PC-3 (cell line): ENCODE measurements at regions not wholly inside any gene's neighbourhood (a gene's known extent, or its start where the extent isn't known, plus 50 kb on each side); places are given as distances from the start of the nearest gene placed in this dataset.

Experiments used
- ATAC-seq: fragments of 200-7000 bp; cut with Tn5 transposase; 2 replicates; pipeline ENCODE4 v1.9.1; 2020; ENCODE audit warnings: mild to moderate bottlenecking, moderate library complexity
- BruUV-seq: library from RNA; stranded (reverse); fragments of 400-500 nt; replicated peaks from 2 replicates; lab custom pipeline; 2021; lab: Mats Ljungman, UMichigan
- CTCF ChIA-PET: fragments of 300-600 bp; sonication (Branson Sonifier 250); formaldehyde crosslinking; loops from one replicate; lab custom pipeline; 2022; ENCODE audit warnings: antibody characterized with exemption; lab: Charles Lee
- POLR2A ChIA-PET: fragments of 300-600 bp; sonication (Branson Sonifier 250); formaldehyde crosslinking; loops from one replicate; lab custom pipeline; 2022; ENCODE audit warnings: antibody characterized with exemption; ENCODE audit not compliant: unreplicated experiment; lab: Charles Lee
- DNase-seq: peaks from one replicate; pipeline ENCODE4 v3.0.0-alpha.2; 2015
- H2AFZ ChIP-seq: fragments of 300-600 bp; sonication (generic); 2 replicates; pipeline ENCODE4 v1.6.0; 2016; ENCODE audit warnings: antibody characterized with exemption, low read length
- H3F3A ChIP-seq: fragments of 300-600 bp; sonication (generic); one replicate; pipeline ENCODE4 v1.6.0; 2017; ENCODE audit warnings: antibody characterized with exemption, low read length, control low read depth, mild to moderate bottlenecking; ENCODE audit not compliant: unreplicated experiment
- H3K27ac ChIP-seq: fragments of 300-600 bp; sonication (generic); 2 replicates; pipeline ENCODE4 v1.5.1; 2016; ENCODE audit warnings: mild to moderate bottlenecking, low read length
- H3K27me3 ChIP-seq: fragments of 300-600 bp; sonication (generic); 2 replicates; pipeline ENCODE4 v1.6.1; 2016; ENCODE audit warnings: low read length, mixed read lengths
- H3K36me3 ChIP-seq: fragments of 300-600 bp; sonication (generic); 2 replicates; pipeline ENCODE4 v1.6.1; 2016; ENCODE audit warnings: low read depth, mixed run types, low read length, mixed read lengths
- H3K4me1 ChIP-seq: fragments of 300-600 bp; sonication (generic); 2 replicates; pipeline ENCODE4 v1.5.1; 2016; ENCODE audit warnings: low read length; ENCODE audit not compliant: insufficient read depth
- H3K4me2 ChIP-seq: fragments of 300-600 bp; sonication (generic); 2 replicates; pipeline ENCODE4 v1.6.0; 2016; ENCODE audit warnings: low read length
- H3K4me3 ChIP-seq: fragments of 300-600 bp; sonication (generic); 2 replicates; pipeline ENCODE4 v1.5.1; 2016; ENCODE audit warnings: mild to moderate bottlenecking, low read length, mixed read lengths
- H3K79me2 ChIP-seq: fragments of 300-600 bp; sonication (generic); 2 replicates; pipeline ENCODE4 v1.6.1; 2017; ENCODE audit warnings: low read length, mixed read lengths
- H3K9ac ChIP-seq: fragments of 300-600 bp; sonication (generic); 2 replicates; pipeline ENCODE4 v1.6.0; 2016; ENCODE audit warnings: mild to moderate bottlenecking, low read length
- H3K9me2 ChIP-seq: fragments of 300-600 bp; sonication (generic); replicated peaks from 2 replicates; pipeline ENCODE4 v1.6.1; 2016; ENCODE audit warnings: mixed run types, low read length, mixed read lengths
- H3K9me3 ChIP-seq: fragments of 300-600 bp; sonication (generic); 2 replicates; pipeline ENCODE4 v1.6.1; 2016; ENCODE audit warnings: low read length, mixed read lengths
- H4K20me1 ChIP-seq: fragments of 300-600 bp; sonication (generic); 2 replicates; pipeline ENCODE4 v1.6.1; 2016; ENCODE audit warnings: low read length, mixed read lengths
- EZH2 ChIP-seq: fragments of 300-600 bp; sonication (generic); IDR thresholded peaks from one replicate; pipeline ENCODE4 v1.6.1; 2017; ENCODE audit warnings: antibody characterized with exemption, mild to moderate bottlenecking, low read length; ENCODE audit not compliant: unreplicated experiment
- EZH2phosphoT487 ChIP-seq: fragments of 300-600 bp; sonication (generic); IDR thresholded peaks from 2 replicates; pipeline ENCODE4 v1.6.1; 2018; ENCODE audit warnings: mild to moderate bottlenecking, antibody characterized with exemption, low read length, borderline replicate concordance
- intact Hi-C: fragments of 100-400 bp; cut with micrococcal nuclease; formaldehyde crosslinking; loops from 2 replicates; pipeline ENCODE4 v1.9.0; 2023
- TF ChIP-seq, protein P1 (sequence below): fragments of 300-600 bp; sonication (generic); conservative IDR thresholded peaks from 2 replicates; pipeline ENCODE4 v1.5.1; 2017; ENCODE audit warnings: antibody characterized with exemption, low read depth, mild to moderate bottlenecking, low read length

DNA sequence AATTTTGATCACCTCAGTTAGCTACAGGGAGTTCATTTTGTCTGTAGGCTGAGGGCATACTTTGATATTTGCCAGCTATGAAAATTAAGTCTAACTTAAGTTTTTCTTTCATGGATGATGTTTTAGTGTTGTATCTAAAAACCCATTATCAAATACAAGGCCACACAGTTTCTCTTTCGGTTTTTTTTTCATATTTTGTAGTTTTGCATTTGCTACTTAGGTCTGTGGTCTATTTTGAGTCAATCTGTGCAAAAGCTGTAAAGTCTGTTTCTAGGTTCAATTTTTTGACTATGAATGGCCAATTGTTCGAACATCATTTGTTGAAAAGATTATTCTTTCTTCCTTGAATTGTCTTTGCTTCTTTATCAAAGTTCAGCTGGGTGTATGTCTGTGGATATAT, 895.6 kb upstream of the ANO3 start:
- H4K20me1 ChIP-seq: no peaks in the 10 kb centered on the region
- no peak overlapping the region for H3K27ac ChIP-seq
- CTCF ChIA-PET: no interaction called here
- no peaks in the 10 kb centered on the region for H3K9me3 ChIP-seq
- no peaks in the 10 kb centered on the region for H3K27me3 ChIP-seq
- H3K4me1 ChIP-seq: no peaks in the 10 kb centered on the region
- H3K9ac ChIP-seq: no peak overlapping the region
- no peak for DNase-seq
- no peak overlapping the region for H2AFZ ChIP-seq
- H3K9me2 ChIP-seq: no peaks in the 10 kb centered on the region
- H3K79me2 ChIP-seq: no peaks in the 10 kb centered on the region
- no peak for ATAC-seq
- no peak overlapping the region for H3K4me2 ChIP-seq
- intact Hi-C loops: no loop called here
- BruUV-seq: no TSS peak
- H3K36me3 ChIP-seq: no peaks in the 10 kb centered on the region
- H3K4me3 ChIP-seq: no peak overlapping the region
- POLR2A ChIA-PET: no interaction called here
- no peaks in the 10 kb centered on the region for H3F3A ChIP-seq
- TF ChIP-seq EZH2phosphoT487 (no peak), EZH2 (no peak)
- TF ChIP-seq, protein P1, sequence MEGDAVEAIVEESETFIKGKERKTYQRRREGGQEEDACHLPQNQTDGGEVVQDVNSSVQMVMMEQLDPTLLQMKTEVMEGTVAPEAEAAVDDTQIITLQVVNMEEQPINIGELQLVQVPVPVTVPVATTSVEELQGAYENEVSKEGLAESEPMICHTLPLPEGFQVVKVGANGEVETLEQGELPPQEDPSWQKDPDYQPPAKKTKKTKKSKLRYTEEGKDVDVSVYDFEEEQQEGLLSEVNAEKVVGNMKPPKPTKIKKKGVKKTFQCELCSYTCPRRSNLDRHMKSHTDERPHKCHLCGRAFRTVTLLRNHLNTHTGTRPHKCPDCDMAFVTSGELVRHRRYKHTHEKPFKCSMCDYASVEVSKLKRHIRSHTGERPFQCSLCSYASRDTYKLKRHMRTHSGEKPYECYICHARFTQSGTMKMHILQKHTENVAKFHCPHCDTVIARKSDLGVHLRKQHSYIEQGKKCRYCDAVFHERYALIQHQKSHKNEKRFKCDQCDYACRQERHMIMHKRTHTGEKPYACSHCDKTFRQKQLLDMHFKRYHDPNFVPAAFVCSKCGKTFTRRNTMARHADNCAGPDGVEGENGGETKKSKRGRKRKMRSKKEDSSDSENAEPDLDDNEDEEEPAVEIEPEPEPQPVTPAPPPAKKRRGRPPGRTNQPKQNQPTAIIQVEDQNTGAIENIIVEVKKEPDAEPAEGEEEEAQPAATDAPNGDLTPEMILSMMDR: no peak

DNA sequence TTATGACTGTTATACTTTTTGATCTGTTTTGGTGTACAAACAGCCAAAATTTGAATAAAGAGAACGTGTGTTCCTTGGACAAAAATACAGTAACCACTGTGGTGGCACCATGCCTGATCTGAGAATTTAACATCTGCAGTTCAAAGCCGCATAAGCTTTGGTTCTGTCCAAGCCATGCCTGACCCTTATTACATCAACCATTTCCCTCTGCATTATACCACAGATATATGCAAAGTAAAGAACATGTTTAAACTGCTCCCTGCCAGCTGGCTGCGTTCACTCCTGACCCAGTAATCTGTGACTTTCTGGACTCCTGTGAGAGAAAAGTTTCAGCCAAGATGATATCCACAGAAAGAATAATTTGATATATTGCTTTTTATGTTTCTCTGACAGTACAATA, 890.5 kb upstream of the ANO3 start:
- H3K27ac ChIP-seq: no peak overlapping the region
- H2AFZ ChIP-seq: no peak overlapping the region
- no peaks in the 10 kb centered on the region for H4K20me1 ChIP-seq
- DNase-seq (no peak), ATAC-seq (no peak)
- no peaks in the 10 kb centered on the region for H3K79me2 ChIP-seq
- no peaks in the 10 kb centered on the region for H3K36me3 ChIP-seq
- no peaks in the 10 kb centered on the region for H3K27me3 ChIP-seq
- H3K4me3 ChIP-seq: no peak overlapping the region
- no peak overlapping the region for H3K9ac ChIP-seq
- no peaks in the 10 kb centered on the region for H3F3A ChIP-seq
- no peaks in the 10 kb centered on the region for H3K9me3 ChIP-seq
- no peak overlapping the region for H3K4me2 ChIP-seq
- POLR2A ChIA-PET: no interaction called here
- no TSS peak for BruUV-seq
- H3K4me1 ChIP-seq: no peaks in the 10 kb centered on the region
- H3K9me2 ChIP-seq: no peaks in the 10 kb centered on the region
- CTCF ChIA-PET: no interaction called here
- intact Hi-C loops: no loop called here
- TF ChIP-seq EZH2: no peak
- TF ChIP-seq, protein P1: no peak
- TF ChIP-seq EZH2phosphoT487: no peak

- no peak for DNase-seq
- Histone ChIP-seq H3F3A (no peaks in the 10 kb centered on the region), H3K9ac (no peak overlapping the region), H2AFZ (no peak overlapping the region), H3K79me2 (no peaks in the 10 kb centered on the region), H4K20me1 (no peaks in the 10 kb centered on the region), H3K9me2 (no peaks in the 10 kb centered on the region), H3K4me2 (no peak overlapping the region), H3K27ac (no peak overlapping the region), H3K27me3 (no peaks in the 10 kb centered on the region), H3K36me3 (no peaks in the 10 kb centered on the region), H3K4me1 (no peaks in the 10 kb centered on the region), H3K4me3 (no peak overlapping the region), H3K9me3 (no peaks in the 10 kb centered on the region)
- TF ChIP-seq EZH2phosphoT487 (no peak), EZH2 (no peak)
- TF ChIP-seq, protein P1: no peak
- intact Hi-C loops: no loop called here
- ChIA-PET CTCF (no interaction called here), POLR2A (no interaction called here)
- ATAC-seq: no peak
- BruUV-seq: no TSS peak
Observed at GRCh38 chr11:25449091-25449490, 882.8 kb upstream of the ANO3 start.
